ENCODE measurements at regions not wholly inside any gene's neighbourhood (a gene's known extent, or its start where the extent isn't known, plus 50 kb on each side); places are given as distances from the start of the nearest gene placed in this dataset.
"Not testable (repeated sequence)": the region's sequence is repeated elsewhere in the genome, so short reads cannot be mapped to it uniquely, and the experiment has no call there.

- TF ChIP-seq, protein P1, sequence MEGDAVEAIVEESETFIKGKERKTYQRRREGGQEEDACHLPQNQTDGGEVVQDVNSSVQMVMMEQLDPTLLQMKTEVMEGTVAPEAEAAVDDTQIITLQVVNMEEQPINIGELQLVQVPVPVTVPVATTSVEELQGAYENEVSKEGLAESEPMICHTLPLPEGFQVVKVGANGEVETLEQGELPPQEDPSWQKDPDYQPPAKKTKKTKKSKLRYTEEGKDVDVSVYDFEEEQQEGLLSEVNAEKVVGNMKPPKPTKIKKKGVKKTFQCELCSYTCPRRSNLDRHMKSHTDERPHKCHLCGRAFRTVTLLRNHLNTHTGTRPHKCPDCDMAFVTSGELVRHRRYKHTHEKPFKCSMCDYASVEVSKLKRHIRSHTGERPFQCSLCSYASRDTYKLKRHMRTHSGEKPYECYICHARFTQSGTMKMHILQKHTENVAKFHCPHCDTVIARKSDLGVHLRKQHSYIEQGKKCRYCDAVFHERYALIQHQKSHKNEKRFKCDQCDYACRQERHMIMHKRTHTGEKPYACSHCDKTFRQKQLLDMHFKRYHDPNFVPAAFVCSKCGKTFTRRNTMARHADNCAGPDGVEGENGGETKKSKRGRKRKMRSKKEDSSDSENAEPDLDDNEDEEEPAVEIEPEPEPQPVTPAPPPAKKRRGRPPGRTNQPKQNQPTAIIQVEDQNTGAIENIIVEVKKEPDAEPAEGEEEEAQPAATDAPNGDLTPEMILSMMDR (IDR thresholded peaks at IDR 0.05; ENCODE audit: borderline replicate concordance) = no peak
- intact Hi-C loops (cut with micrococcal nuclease) = no loop called here
- no peak overlapping the region for H3K4me3 ChIP-seq
- no peaks in the 10 kb centered on the region for H3K27me3 ChIP-seq (ENCODE audit: low read depth)
- DNase-seq = no peak
- no peaks in the 10 kb centered on the region for H3K36me3 ChIP-seq
- H3K9me3 ChIP-seq (replicated peaks) = no peaks in the 10 kb centered on the region
- H3K4me1 ChIP-seq = no peaks in the 10 kb centered on the region
- H3K27ac ChIP-seq (replicated peaks) = no peak overlapping the region
These were observed 382.5 kb downstream of the CAAP1 start for GRCh38 chr9:26510137-26510536.

DNA sequence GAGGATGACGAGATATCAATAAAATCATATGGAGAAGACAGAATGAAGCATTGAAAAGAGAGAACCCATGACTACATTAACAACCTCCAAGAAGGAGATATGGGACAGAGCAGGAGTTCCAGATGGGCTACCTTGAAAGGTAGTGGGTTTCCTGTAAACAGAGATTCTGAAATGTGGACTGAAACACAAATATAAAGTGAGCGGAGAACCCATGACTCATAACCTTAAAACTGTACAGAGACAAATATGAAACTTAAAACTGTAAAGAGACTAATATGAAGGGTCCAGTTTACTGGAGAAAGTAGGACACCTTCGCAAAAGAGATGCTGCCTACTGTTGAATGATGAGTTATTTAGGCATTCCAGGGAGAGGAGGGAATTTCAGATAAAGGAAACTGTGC lies 383.7 kb downstream of the CAAP1 start:
- Histone ChIP-seq H3K4me1 (no peaks in the 10 kb centered on the region), H3K27ac (replicated peaks) (no peak overlapping the region), H3K27me3 (ENCODE audit: low read depth) (no peaks in the 10 kb centered on the region), H3K36me3 (no peaks in the 10 kb centered on the region), H3K4me3 (no peak overlapping the region), H3K9me3 (replicated peaks) (no peaks in the 10 kb centered on the region)
- no peak for DNase-seq
- TF ChIP-seq, protein P1 (IDR thresholded peaks at IDR 0.05; ENCODE audit: borderline replicate concordance) = no peak
- intact Hi-C loops (cut with micrococcal nuclease) = no loop called here

DNA sequence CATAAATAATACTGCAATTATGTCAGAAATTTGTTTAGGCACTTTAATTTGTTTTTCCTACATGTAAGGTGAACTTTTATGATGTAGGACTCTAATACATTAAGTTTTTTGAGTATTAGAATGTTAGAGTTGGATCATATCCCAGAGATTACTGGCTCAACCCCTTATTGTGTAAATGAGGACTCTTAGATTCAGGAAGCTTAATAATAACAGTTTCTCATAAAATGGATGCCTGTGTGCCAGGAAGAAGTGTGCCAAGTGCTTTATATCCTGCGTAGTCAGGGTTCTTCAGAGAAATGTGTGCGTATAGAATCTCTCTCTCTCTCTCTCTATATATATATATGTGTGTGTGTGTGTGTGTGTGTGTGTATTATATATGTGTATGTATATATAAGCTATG lies 388.5 kb downstream of the CAAP1 start:
- no peak overlapping the region for H3K27ac ChIP-seq (replicated peaks)

DNA sequence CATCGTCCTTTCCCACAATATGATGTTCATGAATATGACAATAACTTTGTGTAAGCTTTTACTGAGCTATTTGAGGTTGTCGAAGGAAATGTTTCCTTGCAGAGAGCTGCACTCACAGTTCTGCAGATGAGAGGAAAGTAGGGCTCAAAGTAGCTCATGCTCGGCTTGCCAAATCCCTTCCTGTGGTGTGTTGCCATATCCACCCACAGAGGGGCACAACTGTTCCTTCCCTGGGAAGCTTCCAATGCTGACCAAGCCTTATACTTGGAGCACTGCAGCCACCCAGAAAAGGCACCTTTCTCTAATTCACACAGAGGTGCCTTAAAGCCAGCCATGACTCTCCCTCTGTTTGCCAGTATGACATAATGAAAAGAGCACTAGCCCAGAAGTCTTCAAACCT lies 390.3 kb downstream of the CAAP1 start:
- intact Hi-C loops (cut with micrococcal nuclease) = no loop called here

More for the DNA sequence above, 388.5 kb downstream of the CAAP1 start:
- Histone ChIP-seq H3K4me1 (no peaks in the 10 kb centered on the region), H3K9me3 (replicated peaks) (no peaks in the 10 kb centered on the region), H3K4me3 (no peak overlapping the region), H3K36me3 (no peaks in the 10 kb centered on the region), H3K27me3 (ENCODE audit: low read depth) (no peaks in the 10 kb centered on the region)
- TF ChIP-seq, protein P1 (IDR thresholded peaks at IDR 0.05; ENCODE audit: borderline replicate concordance) = no peak
- no peak for DNase-seq
- intact Hi-C loops (cut with micrococcal nuclease) = no loop called here

GRCh38 chr9:26500471-26500870 lies 392.1 kb downstream of the CAAP1 start:
- intact Hi-C loops (cut with micrococcal nuclease) = no loop called here
- TF ChIP-seq, protein P1 (IDR thresholded peaks at IDR 0.05; ENCODE audit: borderline replicate concordance) = no peak
- DNase-seq = no peak

More for the DNA sequence above, 390.3 kb downstream of the CAAP1 start:
- peaks cover 17% of the 10 kb centered on the region for H3K9me3 ChIP-seq (replicated peaks)
- TF ChIP-seq, protein P1 (IDR thresholded peaks at IDR 0.05; ENCODE audit: borderline replicate concordance) = no peak
- no peaks in the 10 kb centered on the region for H3K4me1 ChIP-seq
- H3K4me3 ChIP-seq = no peak overlapping the region
- no peaks in the 10 kb centered on the region for H3K36me3 ChIP-seq
- H3K27ac ChIP-seq (replicated peaks) = no peak overlapping the region
- H3K27me3 ChIP-seq (ENCODE audit: low read depth) = no peaks in the 10 kb centered on the region
- DNase-seq = no peak

GRCh38 chr9:26492608-26493521 lies 399.7 kb downstream of the CAAP1 start:
- H3K36me3 ChIP-seq; H3K27ac ChIP-seq (replicated peaks); intact Hi-C loops (cut with micrococcal nuclease); DNase-seq; H3K27me3 ChIP-seq (ENCODE audit: low read depth); H3K4me1 ChIP-seq; H3K4me3 ChIP-seq: not testable (repeated sequence)
- peaks cover 22% of the 10 kb centered on the region for H3K9me3 ChIP-seq (replicated peaks)

More at GRCh38 chr9:26500471-26500870, 392.1 kb downstream of the CAAP1 start:
- no peaks in the 10 kb centered on the region for H3K27me3 ChIP-seq (ENCODE audit: low read depth)
- no peaks in the 10 kb centered on the region for H3K36me3 ChIP-seq
- H3K4me1 ChIP-seq = no peaks in the 10 kb centered on the region
- H3K4me3 ChIP-seq = no peak overlapping the region
- no peak overlapping the region for H3K27ac ChIP-seq (replicated peaks)
- peaks cover 22% of the 10 kb centered on the region for H3K9me3 ChIP-seq (replicated peaks)

DNA sequence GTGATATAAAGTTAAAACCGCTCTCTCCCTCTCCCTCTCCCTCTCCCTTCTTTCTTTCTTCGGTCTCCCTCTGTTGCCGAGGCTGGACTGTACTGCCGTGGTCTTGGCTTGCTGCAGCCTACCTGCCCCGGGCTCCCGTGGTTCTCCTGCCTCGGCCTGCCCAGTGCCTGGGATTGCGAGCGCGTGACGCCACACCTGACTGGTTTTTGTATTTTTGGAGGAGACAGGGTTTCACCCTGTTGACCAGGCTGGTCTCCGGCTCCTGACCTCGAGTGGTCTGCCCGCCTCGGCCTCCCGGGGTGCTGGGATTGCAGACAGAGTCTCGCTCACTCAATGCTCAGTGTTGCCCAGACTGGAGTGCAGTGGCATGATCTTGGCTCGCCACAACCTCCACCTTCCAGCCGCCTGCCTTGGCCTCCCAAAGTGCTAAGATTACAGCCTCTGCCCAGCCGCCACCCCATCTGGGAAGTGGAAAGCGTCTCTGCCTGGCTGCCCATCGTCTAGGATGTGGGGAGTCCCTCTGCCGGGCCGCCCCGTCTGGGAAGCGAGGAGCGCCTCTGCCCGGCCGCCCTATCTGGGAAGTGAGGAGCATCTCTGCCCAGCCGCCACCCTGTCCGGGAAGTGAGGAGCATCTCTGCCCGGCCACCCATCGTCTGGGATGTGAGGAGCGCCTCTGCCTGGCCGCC lies 400.5 kb downstream of the CAAP1 start:
- DNase-seq; H3K4me1 ChIP-seq; H3K4me3 ChIP-seq; H3K27ac ChIP-seq (replicated peaks); H3K27me3 ChIP-seq (ENCODE audit: low read depth); intact Hi-C loops (cut with micrococcal nuclease); H3K36me3 ChIP-seq: not testable (repeated sequence)
- H3K9me3 ChIP-seq (replicated peaks) = peaks cover 15% of the 10 kb centered on the region
